ENCODE measurements at regions not wholly inside any gene's neighbourhood (a gene's known extent, or its start where the extent isn't known, plus 50 kb on each side); places are given as distances from the start of the nearest gene placed in this dataset.

GRCh38 chr17:33583518-33584417 lies 290.7 kb upstream of the ASIC2 start:
- intact Hi-C loops (cut with DNase I): no loop called here
- 48 to 55% (median 53%) methylated on average over 7 of the region's 7 CpGs for WGBS, 3 donors
- no peaks in the 10 kb centered on the region for H3K36me3 ChIP-seq
- H3K27me3 ChIP-seq: no peaks in the 10 kb centered on the region
- DNase-seq: no peak
- no peak overlapping the region for H3K27ac ChIP-seq
- H3K4me1 ChIP-seq (ENCODE audit: insufficient read depth): no peaks in the 10 kb centered on the region
- TF ChIP-seq POLR2A (IDR thresholded peaks at IDR 0.05) (no peak), EP300 (IDR thresholded peaks at IDR 0.05) (no peak)
- TF ChIP-seq, protein P1, sequence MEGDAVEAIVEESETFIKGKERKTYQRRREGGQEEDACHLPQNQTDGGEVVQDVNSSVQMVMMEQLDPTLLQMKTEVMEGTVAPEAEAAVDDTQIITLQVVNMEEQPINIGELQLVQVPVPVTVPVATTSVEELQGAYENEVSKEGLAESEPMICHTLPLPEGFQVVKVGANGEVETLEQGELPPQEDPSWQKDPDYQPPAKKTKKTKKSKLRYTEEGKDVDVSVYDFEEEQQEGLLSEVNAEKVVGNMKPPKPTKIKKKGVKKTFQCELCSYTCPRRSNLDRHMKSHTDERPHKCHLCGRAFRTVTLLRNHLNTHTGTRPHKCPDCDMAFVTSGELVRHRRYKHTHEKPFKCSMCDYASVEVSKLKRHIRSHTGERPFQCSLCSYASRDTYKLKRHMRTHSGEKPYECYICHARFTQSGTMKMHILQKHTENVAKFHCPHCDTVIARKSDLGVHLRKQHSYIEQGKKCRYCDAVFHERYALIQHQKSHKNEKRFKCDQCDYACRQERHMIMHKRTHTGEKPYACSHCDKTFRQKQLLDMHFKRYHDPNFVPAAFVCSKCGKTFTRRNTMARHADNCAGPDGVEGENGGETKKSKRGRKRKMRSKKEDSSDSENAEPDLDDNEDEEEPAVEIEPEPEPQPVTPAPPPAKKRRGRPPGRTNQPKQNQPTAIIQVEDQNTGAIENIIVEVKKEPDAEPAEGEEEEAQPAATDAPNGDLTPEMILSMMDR (IDR thresholded peaks at IDR 0.05): no peak
- no peaks in the 10 kb centered on the region for H3K9me3 ChIP-seq
- no peak overlapping the region for H3K4me3 ChIP-seq

- WGBS, 3 donors: 69 to 75% (median 74%) methylated on average over 4 of the region's 4 CpGs
- Histone ChIP-seq H3K36me3 (no peaks in the 10 kb centered on the region), H3K4me1 (ENCODE audit: insufficient read depth) (no peaks in the 10 kb centered on the region), H3K9me3 (no peaks in the 10 kb centered on the region), H3K27me3 (no peaks in the 10 kb centered on the region), H3K27ac (no peak overlapping the region), H3K4me3 (no peak overlapping the region)
- TF ChIP-seq POLR2A (IDR thresholded peaks at IDR 0.05): no peak
- DNase-seq: no peak
- intact Hi-C loops (cut with DNase I): no loop called here
Observed at GRCh38 chr17:33593991-33594390, 300.9 kb upstream of the ASIC2 start.

DNA sequence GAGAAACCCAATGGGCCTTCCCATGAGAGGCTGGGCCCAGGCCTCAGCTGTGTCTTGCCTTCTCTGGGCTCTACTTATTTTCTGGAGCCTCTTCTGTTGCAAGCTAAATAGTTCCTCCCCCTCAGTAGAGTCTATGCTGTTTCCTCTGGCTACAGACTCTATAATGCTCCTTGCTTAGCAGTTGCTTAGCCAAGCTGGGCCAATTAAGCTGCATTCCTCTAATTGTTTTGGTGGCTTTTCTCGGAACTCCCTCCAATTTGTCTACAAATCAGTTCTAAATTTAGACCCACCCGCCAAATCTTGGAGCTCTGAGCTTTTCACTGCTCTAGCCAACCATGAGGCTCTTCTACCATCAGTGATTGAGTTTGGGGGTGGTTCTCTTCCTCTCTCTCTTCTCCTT lies 302.7 kb upstream of the ASIC2 start:
- no peak overlapping the region for H3K4me3 ChIP-seq
- H3K36me3 ChIP-seq: no peaks in the 10 kb centered on the region
- H3K27me3 ChIP-seq: no peaks in the 10 kb centered on the region
- 1 to 7% (median 3%) methylated on average over 2 of the region's 2 CpGs for WGBS, 3 donors
- no peak for TF ChIP-seq POLR2A (IDR thresholded peaks at IDR 0.05)
- no peak for TF ChIP-seq EP300 (IDR thresholded peaks at IDR 0.05)
- TF ChIP-seq, protein P1 (IDR thresholded peaks at IDR 0.05): no peak
- DNase-seq: no peak
- no peaks in the 10 kb centered on the region for H3K4me1 ChIP-seq (ENCODE audit: insufficient read depth)
- no peak overlapping the region for H3K27ac ChIP-seq
- intact Hi-C loops (cut with DNase I): no loop called here
- no peaks in the 10 kb centered on the region for H3K9me3 ChIP-seq

GRCh38 chr17:33596899-33597298 lies 303.8 kb upstream of the ASIC2 start:
- Histone ChIP-seq H3K36me3 (no peaks in the 10 kb centered on the region), H3K4me1 (ENCODE audit: insufficient read depth) (no peaks in the 10 kb centered on the region), H3K4me3 (no peak overlapping the region), H3K9me3 (no peaks in the 10 kb centered on the region), H3K27me3 (no peaks in the 10 kb centered on the region), H3K27ac (no peak overlapping the region)
- TF ChIP-seq EP300 (IDR thresholded peaks at IDR 0.05) (no peak), POLR2A (IDR thresholded peaks at IDR 0.05) (no peak)
- TF ChIP-seq, protein P1 (IDR thresholded peaks at IDR 0.05): no peak
- 72 to 84% (median 79%) methylated on average over 3 of the region's 3 CpGs for WGBS, 3 donors
- no peak for DNase-seq
- intact Hi-C loops (cut with DNase I): no loop called here

GRCh38 chr17:33598797-33599196 lies 305.7 kb upstream of the ASIC2 start:
- H3K36me3 ChIP-seq: no peaks in the 10 kb centered on the region
- H3K4me3 ChIP-seq: no peak overlapping the region
- no peak for DNase-seq
- WGBS, 3 donors: 90 to 100% (median 98%) methylated on average over 2 of the region's 2 CpGs
- intact Hi-C loops (cut with DNase I): no loop called here
- H3K27me3 ChIP-seq: no peaks in the 10 kb centered on the region
- no peak overlapping the region for H3K27ac ChIP-seq
- no peaks in the 10 kb centered on the region for H3K4me1 ChIP-seq (ENCODE audit: insufficient read depth)
- no peaks in the 10 kb centered on the region for H3K9me3 ChIP-seq
- TF ChIP-seq POLR2A (IDR thresholded peaks at IDR 0.05) (no peak), EP300 (IDR thresholded peaks at IDR 0.05) (no peak)
- TF ChIP-seq, protein P1 (IDR thresholded peaks at IDR 0.05): no peak
